ES-I3 (cell line): ENCODE measurements at regions not wholly inside any gene's neighbourhood (a gene's known extent, or its start where the extent isn't known, plus 50 kb on each side); places are given as distances from the start of the nearest gene placed in this dataset.
"Not testable (repeated sequence)": the region's sequence is repeated elsewhere in the genome, so short reads cannot be mapped to it uniquely, and the experiment has no call there.

Experiments
- H3K36me3 ChIP-seq: 2 replicates; pipeline ENCODE4 v1.6.1; 2013; ENCODE audit warnings: mild to moderate bottlenecking, low read length, control low read depth, moderate library complexity; ENCODE audit not compliant: insufficient read depth
- H3K4me1 ChIP-seq: 2 replicates; pipeline ENCODE4 v1.6.1; 2013; ENCODE audit warnings: mild to moderate bottlenecking, control low read depth, low read length; ENCODE audit not compliant: insufficient read depth
- H3K9ac ChIP-seq: 2 replicates; pipeline ENCODE4 v1.6.1; 2013; ENCODE audit warnings: low read depth, mild to moderate bottlenecking, low read length, moderate library complexity
- H3K9me3 ChIP-seq: 2 replicates; pipeline ENCODE4 v1.6.1; 2013; ENCODE audit warnings: mild to moderate bottlenecking, low read length, moderate library complexity; ENCODE audit not compliant: control insufficient read depth, insufficient read depth

- no peak overlapping the region for H3K9ac ChIP-seq
- H3K9me3 ChIP-seq = no peaks in the 10 kb centered on the region
- H3K4me1 ChIP-seq = no peaks in the 10 kb centered on the region
- H3K36me3 ChIP-seq = no peaks in the 10 kb centered on the region
These were observed 199.3 kb upstream of the PDE4D start for GRCh38 chr5:60092671-60093422.

DNA sequence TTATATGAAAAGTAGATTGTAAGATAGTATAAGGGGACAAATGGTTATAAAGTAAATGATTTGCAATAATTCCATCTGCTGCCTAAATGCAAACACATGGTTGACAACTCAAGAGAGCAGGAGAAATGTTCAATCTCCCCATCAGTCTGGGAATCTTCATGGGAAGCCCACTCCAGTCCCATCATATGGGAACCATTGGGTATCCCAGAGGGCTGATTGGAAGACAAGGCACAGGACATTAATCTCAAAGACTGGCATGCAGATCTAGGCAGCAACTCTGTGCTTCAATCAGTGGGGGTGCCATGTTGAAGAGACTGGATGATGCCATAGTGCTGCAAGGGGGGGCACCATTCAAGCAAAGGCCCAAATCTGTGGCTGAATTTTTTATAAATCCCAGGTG is 193.1 kb upstream of the PDE4D start:
- Histone ChIP-seq H3K9ac (no peak overlapping the region), H3K36me3 (no peaks in the 10 kb centered on the region), H3K9me3 (no peaks in the 10 kb centered on the region), H3K4me1 (no peaks in the 10 kb centered on the region)

GRCh38 chr5:60084226-60084625 is 190.7 kb upstream of the PDE4D start:
- no peak overlapping the region for H3K9ac ChIP-seq

GRCh38 chr5:60077292-60077691 is 183.8 kb upstream of the PDE4D start:
- Histone ChIP-seq H3K36me3 (no peaks in the 10 kb centered on the region), H3K4me1 (no peaks in the 10 kb centered on the region), H3K9me3 (no peaks in the 10 kb centered on the region; the same call in 1 of the 2 replicates)

More at GRCh38 chr5:60084226-60084625, 190.7 kb upstream of the PDE4D start:
- Histone ChIP-seq H3K9me3 (no peaks in the 10 kb centered on the region; the same call in 1 of the 2 replicates), H3K36me3 (no peaks in the 10 kb centered on the region), H3K4me1 (no peaks in the 10 kb centered on the region)

GRCh38 chr5:60076746-60077145 is 183.2 kb upstream of the PDE4D start:
- no peaks in the 10 kb centered on the region; the same call in 1 of the 2 replicates for H3K9me3 ChIP-seq
- H3K4me1 ChIP-seq = no peaks in the 10 kb centered on the region
- H3K9ac ChIP-seq = no peak overlapping the region
- no peaks in the 10 kb centered on the region for H3K36me3 ChIP-seq

More at GRCh38 chr5:60077292-60077691, 183.8 kb upstream of the PDE4D start:
- H3K9ac ChIP-seq = no peak overlapping the region

- no peaks in the 10 kb centered on the region for H3K4me1 ChIP-seq
- no peak overlapping the region for H3K9ac ChIP-seq
- H3K9me3 ChIP-seq = no peaks in the 10 kb centered on the region
- H3K36me3 ChIP-seq = no peaks in the 10 kb centered on the region
These were observed 173.0 kb upstream of the PDE4D start for GRCh38 chr5:60066502-60066901.

DNA sequence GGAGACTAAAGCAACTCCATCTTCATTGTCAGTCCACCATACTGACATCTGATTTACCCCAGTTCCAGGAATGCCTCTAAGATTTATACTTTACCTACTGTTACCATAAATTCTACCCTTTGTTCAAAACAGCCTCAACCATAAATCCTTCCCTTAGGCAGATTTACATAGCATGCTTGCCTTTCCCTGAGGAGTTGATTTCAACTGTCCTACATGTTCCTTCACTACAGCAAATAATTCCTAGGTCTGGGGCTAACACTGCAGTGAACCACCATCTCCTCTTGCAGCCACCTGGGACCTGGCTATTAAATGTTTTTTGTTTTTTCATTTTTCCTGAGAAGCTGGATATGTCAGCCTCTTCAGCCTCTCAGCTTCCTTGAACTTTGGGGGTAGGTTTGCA is 166.9 kb upstream of the PDE4D start:
- Histone ChIP-seq H3K36me3 (no peaks in the 10 kb centered on the region), H3K9me3 (no peaks in the 10 kb centered on the region), H3K9ac (no peak overlapping the region), H3K4me1 (no peaks in the 10 kb centered on the region)

- H3K36me3 ChIP-seq = no peaks in the 10 kb centered on the region
- H3K9me3 ChIP-seq = no peaks in the 10 kb centered on the region
- H3K4me1 ChIP-seq = no peaks in the 10 kb centered on the region
- no peak overlapping the region for H3K9ac ChIP-seq
These were observed 162.7 kb upstream of the PDE4D start for GRCh38 chr5:60056191-60056590.

DNA sequence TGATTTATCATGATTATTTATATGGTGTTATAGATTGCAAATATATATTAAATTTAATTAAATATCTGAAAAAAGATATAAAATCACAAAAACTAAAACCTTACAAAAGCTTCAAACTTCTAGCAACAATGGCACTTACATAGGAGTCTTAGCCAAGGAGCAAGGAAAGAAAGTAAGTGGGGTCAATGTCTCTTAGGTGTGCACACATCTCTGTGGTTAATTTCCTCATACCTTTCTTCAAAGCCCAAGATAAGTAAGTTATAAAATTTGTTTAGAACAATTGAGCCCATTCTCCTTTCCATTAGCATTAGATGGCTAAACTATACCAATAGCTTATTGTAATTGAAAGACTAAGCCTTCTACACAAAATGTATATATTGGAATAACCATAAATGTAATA is 161.6 kb upstream of the PDE4D start:
- Histone ChIP-seq H3K4me1 (no peaks in the 10 kb centered on the region), H3K36me3 (no peaks in the 10 kb centered on the region), H3K9me3 (no peaks in the 10 kb centered on the region), H3K9ac (no peak overlapping the region)

GRCh38 chr5:60041996-60042664 is 148.6 kb upstream of the PDE4D start:
- not testable (repeated sequence) for H3K9ac ChIP-seq, H3K9me3 ChIP-seq, H3K36me3 ChIP-seq, H3K4me1 ChIP-seq

DNA sequence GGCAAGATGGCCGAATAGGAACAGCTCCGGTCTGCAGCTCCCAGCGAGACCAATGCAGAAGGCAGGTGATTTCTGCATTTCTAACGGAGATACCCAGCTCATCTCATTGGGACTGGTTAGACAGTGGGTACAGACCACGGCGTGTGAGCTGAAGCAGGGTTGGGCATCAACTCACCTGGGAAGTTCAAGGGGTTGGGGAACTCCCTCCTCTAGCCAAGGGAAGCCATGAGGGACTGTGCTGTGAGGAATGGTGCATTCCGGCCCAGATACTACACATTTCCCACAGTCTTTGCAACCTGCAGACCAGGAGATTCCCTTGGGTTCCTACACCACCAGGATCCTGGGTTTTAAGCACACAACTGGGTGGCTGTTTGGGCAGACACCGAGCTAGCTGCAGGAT is 148.0 kb upstream of the PDE4D start:
- H3K4me1 ChIP-seq, H3K9me3 ChIP-seq, H3K36me3 ChIP-seq, H3K9ac ChIP-seq: not testable (repeated sequence)

- Histone ChIP-seq H3K9ac (no peak overlapping the region), H3K9me3 (no peaks in the 10 kb centered on the region), H3K36me3 (no peaks in the 10 kb centered on the region), H3K4me1 (peaks cover 3% of the 10 kb centered on the region; the same call in 1 of the 2 replicates)
These were observed 142.8 kb upstream of the PDE4D start for GRCh38 chr5:60036192-60036938.

DNA sequence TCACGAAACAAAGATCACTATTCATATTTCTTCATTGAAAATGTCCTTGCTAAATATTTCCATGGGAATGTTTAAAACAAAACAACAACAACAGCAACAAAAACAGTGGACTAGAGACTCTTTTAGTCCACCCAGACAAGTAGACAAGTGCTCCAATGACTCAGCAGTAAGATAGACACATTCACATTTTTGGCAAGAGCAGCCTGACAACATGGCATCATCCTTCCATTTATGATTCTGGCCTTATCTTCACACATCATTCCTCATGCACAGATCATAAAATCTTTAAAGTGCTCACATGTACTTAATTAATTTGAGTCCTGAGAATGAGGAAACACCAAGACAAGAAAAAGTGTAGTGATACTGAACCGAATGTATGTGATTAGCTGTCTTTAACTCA is 132.6 kb upstream of the PDE4D start:
- H3K9me3 ChIP-seq = no peaks in the 10 kb centered on the region
- no peak overlapping the region for H3K9ac ChIP-seq

DNA sequence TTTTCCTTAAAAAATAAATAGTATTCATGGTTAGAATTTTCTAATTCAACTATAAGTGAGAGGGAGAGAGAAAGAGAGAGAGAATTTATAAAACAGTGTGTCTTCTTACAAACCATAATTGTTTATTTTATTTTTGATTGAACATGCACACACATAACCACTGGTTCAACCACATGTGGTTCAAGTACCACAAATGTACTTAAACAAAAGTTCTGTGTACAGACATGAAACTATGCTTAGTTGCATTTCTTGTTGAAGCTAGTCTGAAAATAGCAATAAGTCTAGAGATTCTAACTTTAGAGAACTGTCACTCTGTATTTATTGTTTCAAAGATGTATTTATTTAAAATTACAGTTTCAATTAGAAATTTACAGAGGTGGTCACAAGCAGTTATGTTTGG is 130.6 kb upstream of the PDE4D start:
- Histone ChIP-seq H3K4me1 (no peaks in the 10 kb centered on the region; the same call in 1 of the 2 replicates), H3K9me3 (no peaks in the 10 kb centered on the region), H3K9ac (no peak overlapping the region), H3K36me3 (no peaks in the 10 kb centered on the region)

More for the DNA sequence above, 132.6 kb upstream of the PDE4D start:
- Histone ChIP-seq H3K4me1 (no peaks in the 10 kb centered on the region; the same call in none of the 2 replicates), H3K36me3 (no peaks in the 10 kb centered on the region)
